ENCODE measurements at regions not wholly inside any gene's neighbourhood (a gene's known extent, or its start where the extent isn't known, plus 50 kb on each side); places are given as distances from the start of the nearest gene placed in this dataset.

DNA sequence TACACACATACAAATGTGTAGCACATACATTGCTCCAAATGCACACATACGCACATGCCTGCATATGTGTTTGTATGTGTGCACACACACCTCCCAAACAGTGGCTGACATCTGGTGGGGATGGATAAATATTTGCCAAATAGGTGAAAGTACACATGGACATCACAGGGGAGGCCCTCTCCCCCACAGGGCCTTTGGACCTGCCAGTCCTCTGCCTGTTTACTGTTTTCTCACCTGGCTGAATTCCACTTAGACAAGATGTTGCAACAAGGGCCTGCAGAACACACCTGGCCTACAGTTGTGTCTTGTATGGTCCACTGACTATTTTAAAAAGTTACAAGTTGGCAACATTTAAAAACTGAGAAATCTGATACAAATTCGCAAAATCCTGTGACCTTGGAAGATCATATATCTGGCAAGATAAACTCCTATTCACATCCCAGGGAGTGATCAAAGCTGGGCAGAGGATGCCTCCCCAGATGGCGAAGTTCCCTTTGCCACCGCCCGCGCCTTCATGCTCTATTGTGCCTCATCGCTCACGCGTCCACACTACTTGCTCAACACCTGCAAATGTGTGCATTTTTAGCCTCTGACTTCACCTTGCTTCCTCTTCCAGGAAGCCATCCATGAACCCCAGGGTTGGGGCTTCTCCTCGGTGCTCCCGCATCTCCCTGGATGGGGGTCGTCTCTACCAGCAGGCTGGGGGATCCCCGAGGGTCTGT lies 118.4 kb upstream of the FZD10 start:
- ATAC-seq = no peak
- no peaks in the 10 kb centered on the region for H3K36me3 ChIP-seq
- no peak overlapping the region for H3K27ac ChIP-seq
- H3K9me3 ChIP-seq = no peaks in the 10 kb centered on the region
- no peak overlapping the region for H3K4me3 ChIP-seq
- intact Hi-C loops (cut with DNase I) = loop anchor here in 1 of 3 donors (10.0 kb wide), 1 partner anchor 291 kb away; the partner anchor contains the start of gene PIWIL1
- WGBS, 2 donors = 49 to 58% methylated on average over 13 of the region's 13 CpGs
- TF ChIP-seq, protein P1, sequence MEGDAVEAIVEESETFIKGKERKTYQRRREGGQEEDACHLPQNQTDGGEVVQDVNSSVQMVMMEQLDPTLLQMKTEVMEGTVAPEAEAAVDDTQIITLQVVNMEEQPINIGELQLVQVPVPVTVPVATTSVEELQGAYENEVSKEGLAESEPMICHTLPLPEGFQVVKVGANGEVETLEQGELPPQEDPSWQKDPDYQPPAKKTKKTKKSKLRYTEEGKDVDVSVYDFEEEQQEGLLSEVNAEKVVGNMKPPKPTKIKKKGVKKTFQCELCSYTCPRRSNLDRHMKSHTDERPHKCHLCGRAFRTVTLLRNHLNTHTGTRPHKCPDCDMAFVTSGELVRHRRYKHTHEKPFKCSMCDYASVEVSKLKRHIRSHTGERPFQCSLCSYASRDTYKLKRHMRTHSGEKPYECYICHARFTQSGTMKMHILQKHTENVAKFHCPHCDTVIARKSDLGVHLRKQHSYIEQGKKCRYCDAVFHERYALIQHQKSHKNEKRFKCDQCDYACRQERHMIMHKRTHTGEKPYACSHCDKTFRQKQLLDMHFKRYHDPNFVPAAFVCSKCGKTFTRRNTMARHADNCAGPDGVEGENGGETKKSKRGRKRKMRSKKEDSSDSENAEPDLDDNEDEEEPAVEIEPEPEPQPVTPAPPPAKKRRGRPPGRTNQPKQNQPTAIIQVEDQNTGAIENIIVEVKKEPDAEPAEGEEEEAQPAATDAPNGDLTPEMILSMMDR (IDR thresholded peaks at IDR 0.05) = no peak
- FAIRE-seq = no peak
- peaks cover 0 to 15% (median 2%) of the 10 kb centered on the region in 4 donors for H3K27me3 ChIP-seq
- H3K4me1 ChIP-seq = no peaks in the 10 kb centered on the region
- no peak for DNase-seq

GRCh38 chr12:130044991-130045621 lies 117.2 kb upstream of the FZD10 start:
- 26 to 27% methylated on average over 22 of the region's 22 CpGs for WGBS, 2 donors
- FAIRE-seq (no peak), DNase-seq (no peak), ATAC-seq (no peak)
- Histone ChIP-seq H3K36me3 (no peaks in the 10 kb centered on the region), H3K27ac (no peak overlapping the region), H3K27me3 (peaks cover 0 to 15% (median 2%) of the 10 kb centered on the region in 4 donors), H3K4me1 (no peaks in the 10 kb centered on the region), H3K9me3 (no peaks in the 10 kb centered on the region), H3K4me3 (no peak overlapping the region)
- TF ChIP-seq, protein P1 (IDR thresholded peaks at IDR 0.05) = no peak
- intact Hi-C loops (cut with DNase I) = loop anchor here in 2 of 3 donors (5.0 to 10.0 kb wide), 2 partner anchors 287 to 290 kb away; partner anchors contain the start of gene PIWIL1 (in 1 of the 2)

DNA sequence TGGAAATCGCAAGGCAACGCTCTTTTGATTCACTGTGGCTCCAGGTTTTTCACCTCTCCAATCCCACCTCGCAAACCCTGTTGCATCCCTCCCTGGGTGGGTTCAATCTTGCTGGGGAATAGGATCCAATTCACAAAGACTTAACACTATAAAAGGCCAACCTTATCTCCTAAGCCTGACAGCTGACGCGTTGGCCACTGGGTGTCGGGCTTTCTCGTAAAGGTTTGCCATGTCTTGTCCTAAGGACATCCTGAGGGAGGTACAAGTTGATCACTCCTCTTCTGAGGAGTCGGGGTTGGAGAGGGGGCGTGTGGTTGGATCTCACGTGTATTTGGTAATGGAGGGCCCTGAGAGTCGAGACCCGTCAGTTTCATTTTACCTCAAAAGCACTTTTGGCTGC lies 112.6 kb upstream of the FZD10 start:
- no peak for DNase-seq
- H3K9me3 ChIP-seq = no peaks in the 10 kb centered on the region
- no peak for ATAC-seq
- TF ChIP-seq, protein P1 (IDR thresholded peaks at IDR 0.05) = no peak
- 68 to 69% methylated on average over 12 of the region's 12 CpGs for WGBS, 2 donors
- H3K4me3 ChIP-seq = no peak overlapping the region
- H3K36me3 ChIP-seq = no peaks in the 10 kb centered on the region
- FAIRE-seq = no peak
- intact Hi-C loops (cut with DNase I) = loop anchor here in 2 of 3 donors (5.0 to 10.0 kb wide), 2 partner anchors 283 to 285 kb away; partner anchors contain the start of gene PIWIL1 (in 1 of the 2)
- H3K27me3 ChIP-seq = peaks cover 0 to 5% (median 0%) of the 10 kb centered on the region in 4 donors
- H3K27ac ChIP-seq = no peak overlapping the region
- H3K4me1 ChIP-seq = no peaks in the 10 kb centered on the region

GRCh38 chr12:130051900-130052299 lies 110.4 kb upstream of the FZD10 start:
- no peak for DNase-seq
- TF ChIP-seq, protein P1 (IDR thresholded peaks at IDR 0.05) = no peak
- Histone ChIP-seq H3K4me1 (no peaks in the 10 kb centered on the region), H3K27ac (no peak overlapping the region), H3K4me3 (no peak overlapping the region), H3K27me3 (no peaks in the 10 kb centered on the region), H3K36me3 (no peaks in the 10 kb centered on the region), H3K9me3 (no peaks in the 10 kb centered on the region)
- FAIRE-seq = no peak
- WGBS, 2 donors = 46 to 58% methylated on average over 10 of the region's 10 CpGs
- ATAC-seq = no peak
- intact Hi-C loops (cut with DNase I) = no loop called here

DNA sequence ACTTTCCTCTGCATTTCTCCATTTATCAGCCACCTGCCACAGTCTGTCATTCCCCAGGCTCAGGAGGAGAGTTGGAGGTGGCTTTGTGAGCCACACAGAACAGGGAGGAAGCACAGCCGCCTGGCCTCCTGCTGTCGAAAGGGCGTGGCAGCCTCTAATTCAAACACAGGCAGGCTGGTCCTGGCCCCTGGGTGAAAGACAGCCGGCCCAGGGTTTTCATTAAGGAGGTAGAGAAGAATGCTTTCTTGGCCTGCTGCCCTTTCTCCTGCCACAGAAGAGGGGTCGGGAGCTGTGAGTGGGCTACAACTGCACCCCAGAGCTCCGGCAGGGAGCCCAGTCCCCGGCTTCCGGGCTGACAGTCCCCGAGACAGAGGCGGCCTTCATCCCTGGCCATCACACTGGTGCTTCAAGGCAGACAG lies 108.6 kb upstream of the FZD10 start:
- WGBS, 2 donors = 32 to 43% methylated on average over 10 of the region's 10 CpGs
- FAIRE-seq (no peak), DNase-seq (no peak), ATAC-seq (no peak)
- no peak overlapping the region for H3K27ac ChIP-seq
- intact Hi-C loops (cut with DNase I) = no loop called here
- no peaks in the 10 kb centered on the region for H3K27me3 ChIP-seq
- H3K9me3 ChIP-seq = no peaks in the 10 kb centered on the region
- H3K36me3 ChIP-seq = no peaks in the 10 kb centered on the region
- no peaks in the 10 kb centered on the region for H3K4me1 ChIP-seq
- no peak overlapping the region for H3K4me3 ChIP-seq
- TF ChIP-seq, protein P1 (IDR thresholded peaks at IDR 0.05) = no peak
